Activated CD4-positive, alpha-beta T cell treated with anti-CD3 and anti-CD28 coated beads, Interleukin-10, Interleukin-2, amounts not matched to agents 100 ng/mL and 50 ng/mL, durations not matched to agents 16 hours and 8 hours (primary cell): ENCODE measurements at regions not wholly inside any gene's neighbourhood (a gene's known extent, or its start where the extent isn't known, plus 50 kb on each side); places are given as distances from the start of the nearest gene placed in this dataset.
"Not testable (repeated sequence)": the region's sequence is repeated elsewhere in the genome, so short reads cannot be mapped to it uniquely, and the experiment has no call there.

ENCODE experiments used
- DNase-seq: peaks from one replicate; pipeline ENCODE4 v3.0.0-alpha.2; 2020

DNA sequence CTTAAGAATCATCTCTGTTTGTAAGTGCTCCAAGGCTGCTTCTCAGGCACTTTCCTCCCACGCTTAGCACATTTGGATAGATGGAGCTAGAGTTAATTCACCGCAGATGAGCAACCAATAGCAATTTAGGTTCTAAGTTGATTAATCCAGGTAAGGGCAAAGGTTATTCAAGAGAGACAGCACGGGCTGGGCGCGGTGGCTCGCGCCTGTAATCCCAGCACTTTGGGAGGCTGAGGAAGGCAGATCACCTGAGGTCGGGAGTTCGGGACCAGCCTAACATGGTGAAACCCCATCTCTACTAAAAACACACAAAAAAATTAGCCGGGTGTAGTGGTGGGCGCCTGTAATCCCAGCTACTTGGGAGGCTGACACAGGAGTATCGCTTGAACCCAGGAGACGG is 54.5 kb upstream of the UNC13C start:
- not testable (repeated sequence) for DNase-seq

DNA sequence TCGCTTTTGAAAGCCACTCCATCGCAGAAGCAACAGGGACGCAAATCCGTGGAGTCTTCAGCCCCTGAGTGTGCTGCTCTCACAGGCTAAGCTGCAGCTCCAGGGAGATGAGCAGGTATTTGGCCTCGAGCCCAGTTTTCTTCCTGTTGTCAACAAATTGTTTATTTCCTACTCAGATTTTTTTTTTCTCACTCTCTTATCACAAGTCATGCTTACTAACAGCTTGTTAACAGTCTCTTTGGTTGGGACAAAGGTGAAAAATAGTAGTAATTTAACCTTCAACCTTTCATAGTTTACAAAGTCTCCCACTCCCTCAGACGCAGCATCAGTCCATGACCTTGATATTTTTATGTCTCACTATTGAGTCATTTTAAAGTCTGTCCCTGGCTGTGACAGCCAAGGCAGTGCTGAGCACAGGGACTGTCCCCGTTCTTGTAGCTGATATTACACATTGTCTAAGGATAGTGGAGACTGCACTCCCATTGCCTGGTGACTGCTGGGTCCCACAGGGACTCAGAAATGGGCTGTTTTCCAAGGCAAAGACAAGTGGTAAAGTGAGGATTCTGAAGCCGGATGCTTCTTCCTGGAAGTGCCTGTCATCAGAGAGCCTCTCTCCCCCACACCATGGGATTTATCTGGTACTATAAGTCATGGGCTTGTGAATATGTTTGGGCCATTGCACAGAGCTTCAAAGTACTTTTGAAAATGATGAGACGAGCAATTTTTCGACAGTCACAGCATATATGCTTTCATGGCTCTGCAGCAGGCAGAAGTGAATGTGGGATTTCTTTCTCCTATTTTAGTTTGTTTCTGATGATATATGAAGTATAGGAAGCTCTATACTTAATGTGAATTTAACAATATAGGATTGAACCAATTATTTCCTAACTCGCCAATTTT is 59.8 kb upstream of the UNC13C start:
- DNase-seq, result no peak

DNA sequence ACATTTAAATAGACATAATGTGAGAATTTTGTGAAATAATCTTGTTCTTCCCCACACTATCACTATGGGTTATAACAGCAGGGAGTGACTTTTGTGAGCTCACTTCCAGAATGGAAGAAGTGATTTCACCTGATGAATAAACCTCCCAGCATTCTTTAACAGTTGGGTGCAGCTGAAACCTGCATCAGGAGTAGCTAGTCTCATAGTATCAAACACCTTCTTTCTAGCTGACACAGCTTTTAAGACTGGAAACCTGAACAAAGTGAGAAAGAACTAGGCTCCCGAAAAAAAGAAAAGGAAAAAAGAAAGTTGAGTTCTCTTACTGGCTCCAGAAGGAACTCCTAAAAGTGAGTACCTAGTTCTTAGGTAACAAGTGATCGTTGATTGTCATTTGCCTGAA is 61.1 kb upstream of the UNC13C start:
- DNase-seq, result no peak

DNA sequence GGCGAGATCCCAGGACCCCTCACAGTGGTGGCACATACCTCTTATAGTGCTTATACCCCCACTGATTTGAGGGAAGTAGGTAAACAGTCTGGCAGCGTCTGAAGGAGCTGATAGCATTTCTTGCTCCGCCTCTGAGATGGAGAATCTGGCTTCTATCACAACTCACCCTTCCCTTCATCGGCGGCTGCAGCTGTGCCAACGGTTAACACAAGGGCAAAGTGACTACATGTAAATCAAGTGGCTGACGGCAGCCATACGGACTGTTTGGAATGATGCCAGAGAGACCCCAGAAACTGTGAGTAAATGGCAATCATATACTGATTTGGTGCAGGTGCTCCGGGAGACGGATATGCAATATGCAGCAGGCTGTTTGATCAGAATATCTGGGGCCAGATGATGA is 66.8 kb upstream of the UNC13C start:
- DNase-seq, result no peak

DNA sequence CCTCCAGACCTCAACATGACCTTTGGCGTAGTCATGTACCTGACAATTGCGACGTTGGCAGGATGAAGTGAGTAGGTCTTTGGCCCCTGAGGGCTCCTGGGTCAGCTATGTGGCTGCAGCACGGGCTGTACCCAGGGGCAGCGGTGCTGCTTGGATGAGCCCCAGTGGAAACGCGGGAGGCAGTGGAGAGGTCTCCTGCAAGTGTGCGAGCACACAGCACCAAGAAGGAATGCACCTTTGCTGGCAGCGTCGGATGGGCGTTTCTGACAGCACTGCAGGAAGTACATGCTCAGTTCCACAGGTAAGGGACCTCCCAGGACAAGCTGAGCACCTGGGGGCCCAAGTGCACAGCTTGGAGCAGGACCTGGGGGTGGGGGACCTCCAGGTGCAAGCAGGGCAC is 67.4 kb upstream of the UNC13C start:
- no peak for DNase-seq

DNA sequence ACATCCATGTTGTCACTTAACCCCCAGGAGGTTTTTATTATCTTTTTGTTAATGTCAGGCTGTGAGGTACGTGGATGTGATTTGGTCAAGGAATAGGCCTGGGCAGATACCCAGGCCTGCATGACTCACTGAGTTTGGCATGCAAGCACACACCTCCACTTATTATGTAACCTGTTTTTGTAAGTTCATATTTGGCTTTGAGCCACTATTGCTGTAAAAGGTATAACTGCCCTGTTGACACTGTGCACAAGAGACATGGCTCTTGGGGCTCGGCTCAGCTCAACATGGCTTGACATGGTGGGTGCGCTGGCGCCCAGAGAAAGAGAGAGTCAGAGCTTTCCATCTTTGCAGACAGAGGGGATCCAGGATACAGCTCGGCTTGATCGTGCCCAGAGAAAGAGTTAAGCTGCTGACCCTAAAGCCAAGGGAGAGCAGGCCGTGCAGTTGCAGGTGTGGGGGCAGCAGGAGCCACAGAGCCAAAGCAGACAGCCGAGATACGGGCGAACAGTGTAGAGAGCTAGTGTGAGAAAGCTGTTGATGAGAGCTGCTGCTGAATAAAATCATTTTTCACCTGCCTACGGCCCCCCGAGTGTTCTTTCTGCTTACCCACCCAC is 67.9 kb upstream of the UNC13C start:
- DNase-seq, result no peak

DNA sequence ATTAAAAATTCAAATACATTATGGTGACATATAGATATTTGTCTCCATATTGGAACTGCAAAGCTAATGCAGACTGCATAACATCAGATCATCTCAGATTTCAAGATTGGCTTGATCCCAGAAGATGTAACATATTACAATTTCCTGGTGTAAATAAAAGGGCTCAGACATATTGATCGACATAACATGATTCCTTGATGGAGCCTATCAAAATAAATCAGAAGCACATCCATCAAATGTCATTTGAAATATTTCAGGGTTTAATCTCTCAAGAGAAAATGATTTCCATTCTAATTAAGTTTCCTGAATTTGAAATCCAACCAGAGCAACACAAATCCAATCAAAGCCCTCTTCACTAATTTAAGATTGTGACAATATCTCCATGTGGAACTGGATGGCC is 75.1 kb upstream of the UNC13C start:
- no peak for DNase-seq

DNA sequence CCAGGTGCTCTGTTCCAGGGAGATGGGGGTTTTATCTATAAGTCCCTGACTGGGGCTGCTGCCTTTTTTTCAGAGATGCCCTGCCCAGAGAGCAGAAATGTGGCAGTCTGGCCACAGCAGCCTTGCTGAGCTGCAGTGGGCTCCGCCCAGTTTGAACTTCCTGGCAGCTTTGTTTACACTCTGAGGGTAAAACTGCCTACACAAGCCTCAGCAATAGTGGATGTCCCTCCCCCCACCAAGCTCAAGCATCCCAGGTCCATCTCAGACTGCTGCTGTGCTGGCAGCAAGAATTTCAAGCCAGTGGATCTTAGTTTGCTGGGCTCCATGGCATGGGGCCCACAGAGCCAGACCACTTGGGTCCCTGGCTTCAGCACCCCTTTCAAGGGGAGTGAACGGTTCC is 84.8 kb upstream of the UNC13C start:
- DNase-seq, result not testable (repeated sequence)

DNA sequence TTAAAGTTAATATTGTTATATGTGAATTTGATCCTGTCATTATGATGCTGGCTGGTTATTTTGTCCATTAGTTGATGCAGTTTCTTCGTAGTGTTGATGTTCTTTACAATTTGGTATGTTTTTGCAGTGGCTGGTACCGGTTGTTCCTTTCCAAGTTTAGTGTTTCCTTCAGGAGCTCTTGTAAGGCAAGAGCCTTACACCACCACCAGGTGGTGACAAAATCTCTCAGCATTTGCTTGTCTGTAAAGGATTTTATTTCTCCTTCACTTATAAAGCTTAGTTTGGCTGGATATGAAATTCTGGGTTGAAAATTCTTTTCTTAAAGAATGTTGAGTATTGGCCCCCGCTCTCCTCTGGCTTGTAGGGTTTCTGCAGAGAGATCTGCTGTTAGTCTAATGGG is 86.4 kb upstream of the UNC13C start:
- DNase-seq, result not testable (repeated sequence)

DNA sequence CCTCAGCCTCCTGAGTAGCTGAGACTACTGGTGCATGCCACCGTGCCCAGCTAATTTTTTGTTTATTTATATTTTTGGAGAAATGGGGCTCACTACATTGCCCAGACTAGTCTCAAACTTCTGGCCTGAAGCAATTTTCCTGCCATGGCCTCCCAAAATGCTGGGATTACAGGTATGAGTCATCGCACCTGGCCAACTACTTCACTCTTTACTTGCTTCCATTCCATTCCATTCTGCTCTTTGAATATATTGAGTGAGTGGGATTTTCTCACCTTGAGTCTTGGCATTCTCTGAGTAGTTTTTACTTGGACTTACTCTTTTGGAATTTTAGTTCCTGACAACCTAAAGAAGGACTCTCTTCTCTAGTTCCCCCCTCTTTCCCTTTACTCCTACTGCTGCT is 93.8 kb upstream of the UNC13C start:
- DNase-seq, result no peak

DNA sequence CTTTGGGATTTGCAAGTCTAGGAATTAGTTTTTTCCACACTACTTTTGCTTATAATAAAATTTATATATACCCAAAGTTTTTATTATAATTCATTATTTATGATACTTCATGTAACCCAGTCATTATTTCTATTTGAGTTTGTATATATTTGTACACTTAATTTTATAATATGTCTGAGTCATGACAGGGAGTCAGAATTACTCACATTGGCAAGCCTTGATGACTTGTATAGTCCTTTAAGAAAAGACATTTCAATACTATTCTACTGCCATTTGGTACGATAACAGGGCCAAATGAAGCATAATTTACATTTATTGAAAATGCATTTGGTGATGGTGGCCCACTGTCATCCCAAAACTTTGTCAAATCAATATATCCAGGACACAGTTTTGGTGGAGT is 95.9 kb upstream of the UNC13C start:
- no peak for DNase-seq

DNA sequence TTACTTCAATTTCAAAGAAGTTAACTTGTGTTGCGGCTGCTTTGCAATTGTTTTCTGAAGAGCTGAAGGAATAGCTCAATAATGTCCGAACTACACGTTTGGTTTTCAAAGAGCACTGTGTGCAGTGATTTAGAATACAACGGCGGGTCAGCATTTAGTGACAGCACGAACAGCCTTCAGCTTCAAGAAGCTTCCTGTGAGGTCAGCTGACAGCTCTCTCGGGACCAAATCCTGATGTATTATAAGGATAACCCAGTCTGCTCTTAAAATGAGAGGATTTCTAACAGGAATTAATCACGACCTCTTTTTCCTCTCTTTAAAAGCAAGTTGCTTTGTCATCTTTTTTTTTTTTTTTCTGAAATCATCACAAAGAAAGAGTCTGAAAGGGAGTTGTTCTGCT is 97.9 kb upstream of the UNC13C start:
- no peak for DNase-seq

DNA sequence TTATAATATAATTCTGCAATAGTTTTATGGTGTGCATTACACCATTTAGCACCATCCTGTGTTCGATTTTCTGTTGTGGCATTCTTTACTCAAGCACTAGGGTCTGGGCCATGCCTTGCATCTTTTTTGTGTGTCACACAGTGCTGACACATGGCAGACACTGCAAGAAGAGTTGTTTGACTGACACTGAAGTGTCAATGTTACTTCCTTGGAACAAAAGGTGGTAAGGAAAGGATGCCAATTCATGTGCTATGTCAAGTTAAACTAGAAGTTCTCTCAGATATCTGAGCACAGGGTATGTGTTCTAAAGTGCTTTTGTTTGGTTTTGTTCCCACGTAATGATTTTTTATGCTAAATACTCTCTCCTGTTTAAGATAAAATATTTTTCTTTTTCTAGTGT is 102.5 kb upstream of the UNC13C start:
- no peak for DNase-seq

DNA sequence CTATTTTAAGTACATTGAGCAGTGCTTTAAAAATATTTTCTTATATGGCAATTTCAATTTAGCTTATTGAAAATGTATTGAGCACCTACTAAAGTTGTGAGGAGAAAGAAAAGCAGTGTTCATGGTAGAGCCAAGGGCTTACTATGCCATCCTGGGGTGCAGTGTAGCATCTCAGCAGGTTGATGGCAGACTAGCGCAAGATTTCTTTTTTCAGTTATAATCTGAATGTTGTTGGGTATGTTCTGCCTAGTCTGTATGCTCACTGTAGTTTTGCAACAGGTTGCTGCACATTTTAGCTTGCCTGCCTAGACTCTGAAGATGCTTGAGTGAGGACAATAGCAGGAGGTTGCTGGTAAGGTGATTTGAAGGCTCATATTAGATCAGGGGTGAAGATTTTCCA is 103.1 kb upstream of the UNC13C start:
- DNase-seq, result no peak

DNA sequence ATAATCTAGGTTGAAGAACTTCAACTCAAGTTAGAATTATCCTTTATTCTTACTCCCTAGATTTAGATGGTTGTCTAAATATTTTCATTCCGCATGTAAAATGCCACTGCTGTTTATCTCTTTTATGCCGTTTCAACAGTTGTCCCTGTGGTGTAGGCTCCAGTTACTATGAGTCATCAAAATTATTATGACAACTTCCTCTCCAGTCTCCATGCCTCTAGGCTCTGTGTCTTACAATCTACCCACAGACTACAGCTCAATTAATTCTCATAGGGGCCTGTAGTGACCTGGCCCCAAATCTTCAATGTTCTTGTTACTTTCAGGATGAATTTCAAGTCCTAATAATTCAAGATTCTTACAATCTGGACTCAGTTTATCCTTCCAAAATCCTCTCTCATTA is 105.8 kb upstream of the UNC13C start:
- DNase-seq, result no peak

DNA sequence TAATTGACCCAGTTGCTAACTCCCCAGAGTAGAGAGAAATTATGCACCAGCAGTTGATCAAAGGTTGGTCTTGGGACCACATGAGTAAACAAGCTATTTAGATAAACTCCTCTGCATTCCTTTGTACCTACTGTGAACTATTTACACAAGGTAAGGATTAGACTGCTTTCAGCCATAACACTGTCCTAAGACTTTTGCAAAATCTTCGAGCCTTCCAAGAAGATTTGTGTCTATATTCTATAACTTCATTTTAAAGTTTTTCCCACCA is 108.5 kb upstream of the UNC13C start:
- DNase-seq, result no peak

DNA sequence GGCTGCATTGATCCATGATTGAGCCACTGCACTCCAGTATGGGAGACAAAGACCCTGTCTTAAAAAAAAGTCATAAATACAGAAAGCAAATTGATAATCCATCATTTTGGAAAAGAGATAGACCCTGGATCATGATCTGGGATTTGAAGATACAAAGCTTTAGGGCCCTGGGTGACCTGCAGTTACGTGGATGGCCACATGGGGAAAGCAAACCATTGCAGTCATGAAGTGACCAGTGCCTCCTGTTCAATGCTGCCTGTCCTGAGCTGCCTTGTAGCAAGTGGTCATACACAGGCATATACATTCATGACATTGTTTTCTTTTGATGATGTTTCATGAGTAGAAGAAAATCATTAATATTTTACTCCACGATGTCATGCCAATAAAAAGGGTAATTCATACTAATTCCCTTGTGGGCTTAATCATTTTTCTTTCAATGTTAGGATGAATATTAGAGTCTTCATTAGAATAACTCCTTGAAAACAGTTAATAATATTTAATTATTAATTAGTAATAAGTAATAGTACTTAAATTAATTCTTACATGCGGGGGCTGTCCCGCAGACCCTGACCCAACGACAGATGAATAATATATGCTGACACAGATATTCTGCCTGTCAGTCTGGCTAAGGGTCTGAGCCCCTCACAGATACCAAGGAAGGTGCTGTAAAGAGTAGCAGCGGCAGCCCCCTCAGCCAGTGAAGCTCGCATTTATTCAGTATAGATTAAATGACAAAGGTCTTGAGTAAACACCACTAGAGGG is 109.0 kb upstream of the UNC13C start:
- DNase-seq, result no peak

DNA sequence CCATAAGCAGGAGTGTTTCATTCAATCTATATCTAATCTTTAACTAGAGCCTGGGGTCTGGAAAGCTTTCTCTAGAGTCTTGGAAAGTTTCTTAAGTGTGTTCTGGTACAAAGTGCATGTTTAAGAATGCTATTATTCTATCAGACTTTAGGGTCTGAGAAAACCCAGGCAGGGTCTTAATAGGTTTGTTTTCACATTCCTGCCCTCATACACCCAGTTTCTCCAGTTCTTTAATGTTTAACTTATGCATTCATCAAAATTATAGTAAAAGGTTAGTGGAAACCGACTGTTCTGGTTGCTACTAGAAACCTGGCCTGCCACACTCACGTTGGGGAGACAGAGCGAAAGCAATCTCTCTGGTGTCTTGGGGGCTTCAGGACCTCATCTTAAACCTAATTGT is 102.9 kb upstream of the WDR72 start:
- DNase-seq, result no peak

DNA sequence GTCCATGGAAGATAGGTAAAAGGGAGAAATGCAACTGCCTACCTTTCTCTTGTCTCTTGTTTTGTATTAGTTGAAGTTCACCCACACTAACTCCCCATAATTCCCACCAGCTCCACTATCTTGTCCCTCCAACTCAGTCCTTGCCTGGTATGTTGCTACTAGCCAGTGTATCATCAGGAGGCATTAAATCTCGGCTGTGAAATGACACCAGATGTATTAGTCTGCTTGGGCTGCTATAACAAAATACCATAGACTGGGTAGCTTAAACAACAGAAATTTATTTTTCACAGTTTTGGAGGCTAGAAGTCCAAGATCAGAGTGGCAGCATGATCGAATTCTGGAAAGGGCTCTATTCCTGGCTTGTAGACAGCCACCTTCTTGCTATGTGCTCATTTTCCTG is 102.3 kb upstream of the WDR72 start:
- no peak for DNase-seq

DNA sequence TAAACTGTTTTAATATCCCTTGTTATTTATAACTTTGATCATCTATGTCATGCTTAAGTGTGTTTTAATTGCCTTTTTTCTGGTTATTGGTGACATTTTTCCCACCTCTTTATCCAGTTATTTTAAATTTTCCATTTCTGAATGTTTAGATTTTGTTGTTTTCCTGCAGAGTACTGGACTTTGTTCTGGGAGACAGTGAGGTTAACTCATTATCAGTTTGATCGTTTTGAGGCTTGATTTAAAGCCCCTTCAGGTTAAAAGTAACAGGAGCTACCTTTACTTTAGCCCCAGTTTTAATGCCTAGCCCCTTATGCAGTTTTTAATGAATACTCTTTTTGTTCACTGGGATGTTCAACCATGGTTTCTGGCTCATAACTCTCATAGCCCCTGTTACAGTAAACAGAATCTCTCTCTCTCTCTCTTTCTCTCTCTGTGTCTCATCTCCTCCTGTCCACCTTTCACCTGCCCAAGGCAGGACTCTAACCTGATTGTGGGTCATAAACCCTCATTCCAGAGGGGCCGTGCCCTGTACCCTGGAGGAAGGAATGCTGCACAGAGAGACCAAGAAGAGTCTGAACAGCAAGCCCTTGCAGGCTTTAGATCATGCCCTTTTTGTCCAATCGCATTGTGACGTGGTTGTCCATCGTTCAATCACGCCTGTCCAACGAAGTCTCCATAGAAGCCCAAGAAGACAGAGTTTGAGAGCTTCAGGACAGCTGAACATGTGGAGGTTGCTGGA is 91.8 kb upstream of the WDR72 start:
- no peak for DNase-seq

DNA sequence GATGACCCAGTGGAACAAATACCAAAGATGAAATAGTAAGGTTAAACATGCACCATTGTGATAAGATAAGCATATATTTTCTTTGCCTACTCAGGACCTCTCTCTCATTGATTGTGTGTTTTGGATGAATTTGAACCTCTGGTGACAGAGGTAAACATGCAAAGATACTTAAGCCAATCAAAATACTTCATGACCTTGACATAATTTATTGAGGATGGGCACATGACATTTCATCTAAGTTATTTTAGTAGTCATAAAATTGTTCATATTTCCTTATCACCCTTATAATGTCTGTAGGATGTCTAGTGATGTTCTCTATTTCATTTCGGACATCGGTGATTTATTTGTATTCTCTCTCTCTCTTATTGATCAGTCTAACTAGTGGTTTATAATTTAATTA is 88.3 kb upstream of the WDR72 start:
- no peak for DNase-seq

DNA sequence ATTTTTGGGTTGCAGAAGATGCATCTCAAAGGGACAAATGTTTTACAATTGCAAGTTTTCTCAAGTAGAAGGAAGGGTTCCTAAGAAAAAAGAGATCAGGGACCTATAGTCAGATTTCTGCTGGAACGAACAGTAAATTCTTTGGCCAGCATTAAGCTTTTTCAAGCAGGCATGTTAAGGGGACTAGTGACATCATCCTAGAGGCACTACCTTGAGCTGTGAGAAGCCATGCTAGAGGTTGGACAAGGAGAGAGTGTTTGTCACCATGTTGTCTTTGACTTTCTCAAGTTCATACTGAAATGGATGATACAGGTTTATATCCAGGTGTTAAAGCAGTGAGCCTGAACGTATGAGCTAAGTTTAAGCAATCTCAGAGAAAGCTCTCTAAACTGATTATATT is 85.2 kb upstream of the WDR72 start:
- no peak for DNase-seq

DNA sequence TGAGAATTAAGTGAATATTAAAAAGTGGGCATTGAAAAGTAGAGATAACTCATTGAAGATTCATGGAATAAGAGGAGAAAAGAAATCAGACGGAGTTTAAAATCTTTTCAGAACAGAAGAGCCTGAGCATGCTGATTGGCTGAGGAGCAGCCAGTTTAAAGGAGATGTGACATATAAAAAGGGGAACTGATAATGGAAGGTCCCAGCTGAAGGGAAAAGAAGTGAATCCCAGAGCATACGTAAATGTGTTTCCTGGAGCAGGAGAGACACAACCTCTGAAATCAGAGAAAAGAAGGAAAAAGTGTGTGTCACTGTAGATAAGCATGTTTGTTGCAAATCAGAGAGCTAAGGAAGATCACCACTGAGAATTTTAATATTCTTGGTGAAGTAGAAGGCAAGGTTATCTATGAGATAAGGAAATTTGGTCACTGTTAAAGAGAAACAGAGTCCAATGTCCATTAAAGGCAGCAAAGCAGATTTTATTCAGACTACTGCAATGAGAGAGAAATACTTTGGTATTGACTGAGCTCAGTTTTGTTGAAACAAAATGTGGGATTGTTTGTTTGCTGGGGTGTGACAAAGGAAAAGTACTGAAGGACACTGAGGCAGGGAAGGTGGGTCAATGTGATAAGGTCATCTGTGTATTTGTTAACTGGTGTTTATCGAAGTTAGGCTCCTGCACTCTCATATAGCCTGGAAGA is 84.6 kb upstream of the WDR72 start:
- DNase-seq, result no peak
